ENCODE measurements at regions not wholly inside any gene's neighbourhood (a gene's known extent, or its start where the extent isn't known, plus 50 kb on each side); places are given as distances from the start of the nearest gene placed in this dataset.
A peak's percentile ranks its signal among the peaks of the same experiment; 100 is the strongest.

DNA sequence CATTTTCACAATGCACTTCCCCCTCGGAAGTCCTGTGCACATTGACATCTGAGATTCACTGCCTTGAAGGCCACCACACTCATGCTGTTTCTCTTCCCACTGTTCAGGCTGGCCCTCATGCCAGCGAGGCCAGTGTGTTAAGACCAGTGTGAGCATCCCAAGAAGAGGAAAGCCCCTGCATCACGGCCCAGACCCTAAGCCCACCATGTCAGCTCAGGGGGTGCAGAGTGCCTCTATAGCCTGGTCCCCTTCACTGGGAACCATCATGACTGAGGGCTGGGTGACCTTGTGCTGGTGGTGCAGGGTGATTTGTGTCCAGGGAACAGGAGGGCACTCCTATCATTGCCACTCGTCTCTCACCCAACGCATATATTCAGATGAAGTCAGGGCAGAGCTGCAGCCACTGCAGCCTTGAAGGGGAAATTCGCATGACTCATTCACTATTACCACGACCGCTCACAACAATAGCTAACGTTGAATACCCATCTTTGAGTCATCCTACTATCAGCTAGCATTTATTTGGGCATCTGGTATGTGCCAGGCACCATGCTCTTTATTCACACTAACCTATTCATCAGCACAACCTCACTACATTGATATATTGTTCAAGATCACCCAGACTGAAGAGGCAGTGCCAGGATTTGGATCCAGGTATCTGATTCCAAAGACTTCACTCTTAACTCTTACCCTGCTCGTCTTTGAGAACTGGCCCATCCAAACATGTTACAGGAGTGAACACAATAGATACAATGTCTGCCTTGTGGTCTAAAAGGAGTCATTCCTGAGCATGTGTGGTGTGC lies 58.8 kb upstream of the SLC6A11 start:
- DNase-seq (no peak), ATAC-seq (no peak)
- WGBS, 3 donors: 54 to 59% (median 56%) methylated on average over 10 of the region's 10 CpGs
- peaks cover 0 to 18% (median 2%) of the 10 kb centered on the region in 3 donors for H3K27me3 ChIP-seq (ENCODE audit: insufficient read depth in 3 of 3, low read length in 2 of 3)
- H3K27ac ChIP-seq: no peak overlapping the region
- intact Hi-C loops (cut with DNase I): loop anchor here in 1 of 2 donors (10.0 kb wide), 2 partner anchors 188 to 578 kb away; no protein-coding TSS in a partner anchor
- H3K36me3 ChIP-seq (ENCODE audit: insufficient read depth in 1 of 2, low read depth in 1 of 2): no peaks in the 10 kb centered on the region
- no peaks in the 10 kb centered on the region for H3K9me3 ChIP-seq
- TF ChIP-seq, protein P1, sequence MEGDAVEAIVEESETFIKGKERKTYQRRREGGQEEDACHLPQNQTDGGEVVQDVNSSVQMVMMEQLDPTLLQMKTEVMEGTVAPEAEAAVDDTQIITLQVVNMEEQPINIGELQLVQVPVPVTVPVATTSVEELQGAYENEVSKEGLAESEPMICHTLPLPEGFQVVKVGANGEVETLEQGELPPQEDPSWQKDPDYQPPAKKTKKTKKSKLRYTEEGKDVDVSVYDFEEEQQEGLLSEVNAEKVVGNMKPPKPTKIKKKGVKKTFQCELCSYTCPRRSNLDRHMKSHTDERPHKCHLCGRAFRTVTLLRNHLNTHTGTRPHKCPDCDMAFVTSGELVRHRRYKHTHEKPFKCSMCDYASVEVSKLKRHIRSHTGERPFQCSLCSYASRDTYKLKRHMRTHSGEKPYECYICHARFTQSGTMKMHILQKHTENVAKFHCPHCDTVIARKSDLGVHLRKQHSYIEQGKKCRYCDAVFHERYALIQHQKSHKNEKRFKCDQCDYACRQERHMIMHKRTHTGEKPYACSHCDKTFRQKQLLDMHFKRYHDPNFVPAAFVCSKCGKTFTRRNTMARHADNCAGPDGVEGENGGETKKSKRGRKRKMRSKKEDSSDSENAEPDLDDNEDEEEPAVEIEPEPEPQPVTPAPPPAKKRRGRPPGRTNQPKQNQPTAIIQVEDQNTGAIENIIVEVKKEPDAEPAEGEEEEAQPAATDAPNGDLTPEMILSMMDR (IDR thresholded peaks at IDR 0.05): no peak
- H3K4me1 ChIP-seq: no peaks in the 10 kb centered on the region
- no peak overlapping the region for H3K4me3 ChIP-seq

DNA sequence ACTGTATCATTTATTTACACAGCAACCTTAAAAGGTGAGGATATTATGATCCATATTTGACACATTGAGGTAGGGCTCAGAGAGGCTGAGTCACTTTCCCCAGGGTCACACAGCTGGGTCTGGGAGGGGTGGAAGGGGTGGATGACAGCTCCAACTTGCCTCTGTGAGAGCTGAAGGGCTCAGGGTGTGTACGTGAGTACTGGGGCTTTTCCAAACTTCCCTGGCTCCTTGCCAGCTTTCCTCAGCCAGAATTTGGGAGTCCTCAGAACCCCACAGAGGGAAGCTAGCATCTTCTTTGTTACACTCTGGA lies 58.3 kb upstream of the SLC6A11 start:
- peaks cover 0 to 18% (median 4%) of the 10 kb centered on the region in 3 donors for H3K27me3 ChIP-seq (ENCODE audit: insufficient read depth in 3 of 3, low read length in 2 of 3)
- intact Hi-C loops (cut with DNase I): loop anchor here in 1 of 2 donors (2.0 to 10.0 kb wide), 3 partner anchors 187 to 577 kb away; no protein-coding TSS in a partner anchor
- 0 to 14% (median 11%) methylated on average over 1 of the region's 1 CpG for WGBS, 3 donors

DNA sequence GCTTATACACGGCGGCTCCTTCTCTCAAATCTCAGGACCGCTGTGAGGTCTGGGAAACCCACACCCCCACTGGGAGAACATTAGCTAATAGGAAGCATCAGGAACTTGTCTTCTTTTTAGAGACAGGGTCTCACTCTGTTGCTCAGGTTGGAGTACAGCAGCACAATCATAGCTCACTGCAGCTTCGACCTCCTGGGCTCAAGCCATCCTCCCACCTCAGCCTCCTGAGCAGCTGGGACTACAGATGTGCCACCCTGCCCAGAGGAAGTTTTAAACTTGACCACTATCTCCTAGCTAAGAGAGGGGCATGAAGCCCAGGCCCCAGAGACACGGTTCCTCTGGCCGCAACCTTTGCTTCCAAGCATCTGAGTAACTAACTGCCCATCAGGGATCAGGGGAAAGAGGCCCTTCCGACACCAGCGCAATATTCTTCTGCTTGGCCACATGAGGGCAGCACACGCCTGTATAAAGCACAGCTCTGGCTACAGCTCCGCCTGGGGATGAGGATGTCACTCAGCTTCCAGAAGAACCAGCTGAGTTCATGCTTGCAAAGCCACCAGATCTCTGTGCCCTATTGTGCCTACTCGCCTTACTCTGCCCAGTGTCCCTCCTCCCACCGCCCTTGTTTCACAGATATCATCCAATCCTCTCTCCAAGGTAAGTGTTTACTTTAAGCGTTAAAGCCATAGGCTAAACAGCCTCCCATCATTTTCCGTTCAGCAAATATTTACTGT lies 57.6 kb upstream of the SLC6A11 start:
- H3K9me3 ChIP-seq: no peaks in the 10 kb centered on the region
- WGBS, 3 donors: 32 to 35% (median 34%) methylated on average over 14 of the region's 14 CpGs
- no peak overlapping the region for H3K4me3 ChIP-seq
- no peaks in the 10 kb centered on the region for H3K4me1 ChIP-seq
- DNase-seq (peak; percentile 31 to 63), ATAC-seq (peak; percentile 77 to 89 (median 84))
- no peak overlapping the region for H3K27ac ChIP-seq
- no peaks in the 10 kb centered on the region for H3K36me3 ChIP-seq (ENCODE audit: insufficient read depth in 1 of 2, low read depth in 1 of 2)
- TF ChIP-seq, protein P1 (IDR thresholded peaks at IDR 0.05): peak; percentile 61
- intact Hi-C loops (cut with DNase I): loop anchor here in 1 of 2 donors (2.0 to 10.0 kb wide), 3 partner anchors 186 to 576 kb away; no protein-coding TSS in a partner anchor
- H3K27me3 ChIP-seq (ENCODE audit: insufficient read depth in 3 of 3, low read length in 2 of 3): peaks cover 0 to 24% (median 7%) of the 10 kb centered on the region in 3 donors

More for the DNA sequence above, 58.3 kb upstream of the SLC6A11 start:
- no peak overlapping the region for H3K27ac ChIP-seq
- no peak for DNase-seq
- no peaks in the 10 kb centered on the region for H3K36me3 ChIP-seq (ENCODE audit: insufficient read depth in 1 of 2, low read depth in 1 of 2)
- TF ChIP-seq, protein P1 (IDR thresholded peaks at IDR 0.05): no peak
- ATAC-seq: no peak
- no peaks in the 10 kb centered on the region for H3K4me1 ChIP-seq
- no peaks in the 10 kb centered on the region for H3K9me3 ChIP-seq
- H3K4me3 ChIP-seq: no peak overlapping the region

DNA sequence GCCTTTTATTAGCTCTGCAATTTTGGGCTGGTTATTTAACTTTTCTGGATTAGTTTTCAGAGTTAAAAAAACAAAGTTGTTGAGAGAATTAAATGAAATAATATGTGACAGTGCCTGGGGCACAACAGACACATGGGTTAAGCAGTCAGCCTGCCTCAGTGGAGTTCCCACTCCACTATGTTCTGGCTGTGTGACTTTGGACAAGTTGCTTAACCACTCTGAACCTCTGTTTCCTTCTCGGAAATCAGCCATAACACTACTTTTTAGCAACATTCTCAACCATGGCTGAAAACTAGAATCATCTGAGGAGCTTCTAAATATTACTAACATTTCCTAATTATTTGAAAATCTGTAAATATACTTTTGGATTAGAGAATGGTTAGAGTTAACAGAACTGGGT lies 56.5 kb upstream of the SLC6A11 start:
- Histone ChIP-seq H3K27ac (no peak overlapping the region), H3K36me3 (ENCODE audit: insufficient read depth in 1 of 2, low read depth in 1 of 2) (no peaks in the 10 kb centered on the region), H3K4me1 (no peaks in the 10 kb centered on the region), H3K27me3 (ENCODE audit: insufficient read depth in 3 of 3, low read length in 2 of 3) (peaks cover 0 to 29% (median 7%) of the 10 kb centered on the region in 3 donors), H3K4me3 (no peak overlapping the region), H3K9me3 (no peaks in the 10 kb centered on the region)
- ATAC-seq (no peak), DNase-seq (no peak)
- 60 to 82% (median 70%) methylated on average over 1 of the region's 1 CpG for WGBS, 3 donors
- TF ChIP-seq, protein P1 (IDR thresholded peaks at IDR 0.05): no peak
- intact Hi-C loops (cut with DNase I): loop anchor here in 1 of 2 donors (2.0 to 10.0 kb wide), 3 partner anchors 185 to 575 kb away; no protein-coding TSS in a partner anchor
